NCI-H526 treated with DMSO at 0.1 percent for 48 hours (cell line): ENCODE measurements at regions not wholly inside any gene's neighbourhood (a gene's known extent, or its start where the extent isn't known, plus 50 kb on each side); places are given as distances from the start of the nearest gene placed in this dataset.

Experiments
- DNase-seq: peaks from one replicate; lab custom pipeline; 2025; lab: John Stamatoyannopoulos, UW

GRCh38 chr7:8379264-8379663 lies 54.1 kb upstream of the NXPH1 start:
- DNase-seq, result no peak

- DNase-seq, result no peak
Observed at GRCh38 chr7:8380130-8380529, 53.3 kb upstream of the NXPH1 start.

- no peak for DNase-seq
Observed at GRCh38 chr7:8382004-8382730, 51.2 kb upstream of the NXPH1 start.
